ENCODE measurements at regions not wholly inside any gene's neighbourhood (a gene's known extent, or its start where the extent isn't known, plus 50 kb on each side); places are given as distances from the start of the nearest gene placed in this dataset.

- H3K4me1 ChIP-seq = no peaks in the 10 kb centered on the region
- intact Hi-C loops (cut with DNase I) = no loop called here
- no peak overlapping the region for H3K4me3 ChIP-seq
- H3K9me3 ChIP-seq = no peaks in the 10 kb centered on the region
- no peak for TF ChIP-seq CTCF (IDR thresholded peaks at IDR 0.05)
- H3K36me3 ChIP-seq = no peaks in the 10 kb centered on the region
- no peaks in the 10 kb centered on the region for H3K27me3 ChIP-seq
- no peak for DNase-seq (ENCODE audit: low spot score in 2 of 2)
- no peak overlapping the region for H3K27ac ChIP-seq
These were observed 894.6 kb downstream of the PLOD2 start for GRCh38 chr3:145266368-145266767.

- DNase-seq (ENCODE audit: low spot score in 2 of 2) = no peak
- Histone ChIP-seq H3K27me3 (no peaks in the 10 kb centered on the region), H3K36me3 (no peaks in the 10 kb centered on the region), H3K9me3 (no peaks in the 10 kb centered on the region), H3K27ac (no peak overlapping the region), H3K4me3 (no peak overlapping the region), H3K4me1 (no peaks in the 10 kb centered on the region)
- no peak for TF ChIP-seq CTCF (IDR thresholded peaks at IDR 0.05)
- intact Hi-C loops (cut with DNase I) = no loop called here
These were observed 891.9 kb downstream of the PLOD2 start for GRCh38 chr3:145269106-145269505.

- Histone ChIP-seq H3K4me3 (no peak overlapping the region), H3K9me3 (peaks cover 0 to 6% of the 10 kb centered on the region in 2 donors), H3K36me3 (no peaks in the 10 kb centered on the region), H3K27me3 (no peaks in the 10 kb centered on the region), H3K27ac (no peak overlapping the region), H3K4me1 (no peaks in the 10 kb centered on the region)
- intact Hi-C loops (cut with DNase I) = no loop called here
- TF ChIP-seq CTCF (IDR thresholded peaks at IDR 0.05) = no peak
- no peak for DNase-seq (ENCODE audit: low spot score in 2 of 2)
These were observed 888.3 kb downstream of the PLOD2 start for GRCh38 chr3:145272684-145273083.

GRCh38 chr3:145282505-145282904 lies 878.5 kb downstream of the PLOD2 start:
- no peaks in the 10 kb centered on the region for H3K4me1 ChIP-seq
- H3K9me3 ChIP-seq = no peaks in the 10 kb centered on the region
- H3K36me3 ChIP-seq = no peaks in the 10 kb centered on the region
- no peaks in the 10 kb centered on the region for H3K27me3 ChIP-seq
- no peak overlapping the region for H3K4me3 ChIP-seq
- no peak for TF ChIP-seq CTCF (IDR thresholded peaks at IDR 0.05)
- intact Hi-C loops (cut with DNase I) = no loop called here
- DNase-seq (ENCODE audit: low spot score in 2 of 2) = no peak
- no peak overlapping the region for H3K27ac ChIP-seq

- H3K27ac ChIP-seq = no peak overlapping the region
- no peak for DNase-seq (ENCODE audit: low spot score in 2 of 2)
- TF ChIP-seq CTCF (IDR thresholded peaks at IDR 0.05) = no peak
- intact Hi-C loops (cut with DNase I) = no loop called here
- no peaks in the 10 kb centered on the region for H3K36me3 ChIP-seq
- no peaks in the 10 kb centered on the region for H3K9me3 ChIP-seq
- no peaks in the 10 kb centered on the region for H3K4me1 ChIP-seq
- H3K4me3 ChIP-seq = no peak overlapping the region
- no peaks in the 10 kb centered on the region for H3K27me3 ChIP-seq
These were observed 874.0 kb downstream of the PLOD2 start for GRCh38 chr3:145286937-145287336.

GRCh38 chr3:145290010-145290409 lies 871.0 kb downstream of the PLOD2 start:
- TF ChIP-seq CTCF (IDR thresholded peaks at IDR 0.05) = no peak
- Histone ChIP-seq H3K27ac (no peak overlapping the region), H3K9me3 (no peaks in the 10 kb centered on the region), H3K36me3 (no peaks in the 10 kb centered on the region), H3K27me3 (no peaks in the 10 kb centered on the region), H3K4me3 (no peak overlapping the region), H3K4me1 (no peaks in the 10 kb centered on the region)
- DNase-seq (ENCODE audit: low spot score in 2 of 2) = no peak
- intact Hi-C loops (cut with DNase I) = no loop called here
